Activated T-helper 1 cell treated with anti-CD3 and anti-CD28 coated beads, Interleukin-12 subunit alpha, Interleukin-12 subunit beta, Interleukin-2, Interleukin-4 antibody, amounts not matched to agents 30 ng/mL and 10 ng/mL and 1 ng/mL, durations not matched to agents 14 hours and 24 hours and 36 hours (primary cell): ENCODE measurements at regions not wholly inside any gene's neighbourhood (a gene's known extent, or its start where the extent isn't known, plus 50 kb on each side); places are given as distances from the start of the nearest gene placed in this dataset.

Experiments used
- DNase-seq: peaks from one replicate; pipeline ENCODE4 v3.0.0; 2021; ENCODE audit warnings: low spot score
- H3K27ac Mint-ChIP-seq: one replicate; pipeline ENCODE4 v1.8.0; 2021; ENCODE audit warnings: mild to moderate bottlenecking, mixed read lengths
- H3K27me3 Mint-ChIP-seq: one replicate; pipeline ENCODE4 v1.8.0; 2022; ENCODE audit warnings: mild to moderate bottlenecking, moderate library complexity, mixed read lengths; ENCODE audit not compliant: insufficient read depth
- H3K36me3 Mint-ChIP-seq: one replicate; pipeline ENCODE4 v1.8.0; 2021; ENCODE audit warnings: low read depth, mixed read lengths
- H3K4me1 Mint-ChIP-seq: one replicate; pipeline ENCODE4 v1.8.0; 2021; ENCODE audit warnings: low read depth, mixed read lengths
- H3K4me3 Mint-ChIP-seq: one replicate; pipeline ENCODE4 v1.8.0; 2021; ENCODE audit warnings: mild to moderate bottlenecking, moderate library complexity, mixed read lengths
- H3K9me3 Mint-ChIP-seq: one replicate; pipeline ENCODE4 v1.8.0; 2021; ENCODE audit warnings: mixed read lengths
- intact Hi-C: fragments of 100-400 bp; cut with micrococcal nuclease; formaldehyde crosslinking; loops from one replicate; pipeline ENCODE4 v1.15.1; 2024

DNA sequence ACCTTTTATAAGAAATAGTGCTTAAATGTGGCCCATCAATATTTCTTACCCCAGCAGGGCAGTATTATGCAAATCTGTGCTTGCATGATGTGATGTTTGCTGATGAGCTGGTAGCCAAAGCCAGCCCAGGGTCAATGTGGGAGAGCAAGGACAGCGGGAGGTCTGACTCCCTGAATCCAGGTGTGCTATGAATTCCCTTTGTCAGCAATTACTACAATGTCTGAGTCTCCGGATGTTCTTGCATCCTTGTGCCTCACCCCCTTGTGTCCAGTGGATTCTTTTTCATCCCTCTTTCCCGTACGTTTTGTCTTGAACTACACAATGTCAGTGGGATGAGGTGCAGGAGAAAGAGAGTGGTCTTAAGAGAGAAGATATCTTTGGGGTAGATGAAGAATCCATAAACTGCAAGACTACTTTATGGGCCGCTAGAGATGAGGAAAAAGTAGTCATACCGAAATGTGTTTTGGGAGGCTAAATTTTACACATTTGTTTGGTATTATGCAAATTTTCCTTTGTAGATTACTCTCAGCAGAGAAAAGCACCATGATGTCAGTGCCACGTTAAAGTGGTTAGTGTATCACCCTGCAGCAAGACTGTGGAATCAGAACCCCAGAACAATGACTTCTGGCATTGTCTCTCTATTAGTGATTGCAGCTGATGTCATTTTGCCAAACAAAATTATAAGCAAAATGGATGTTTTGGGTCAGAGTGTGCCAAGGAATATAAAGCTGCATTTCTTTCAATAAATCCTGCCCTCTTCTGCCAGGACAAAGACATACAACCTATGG lies 53.5 kb upstream of the TSHZ3 start:
- no peaks in the 10 kb centered on the region for H3K27me3 Mint-ChIP-seq
- no peaks in the 10 kb centered on the region for H3K9me3 Mint-ChIP-seq
- no peak for DNase-seq
- H3K27ac Mint-ChIP-seq, result no peak overlapping the region
- no peaks in the 10 kb centered on the region for H3K36me3 Mint-ChIP-seq
- no peak overlapping the region for H3K4me3 Mint-ChIP-seq
- no peaks in the 10 kb centered on the region for H3K4me1 Mint-ChIP-seq
- intact Hi-C loops, result no loop called here

DNA sequence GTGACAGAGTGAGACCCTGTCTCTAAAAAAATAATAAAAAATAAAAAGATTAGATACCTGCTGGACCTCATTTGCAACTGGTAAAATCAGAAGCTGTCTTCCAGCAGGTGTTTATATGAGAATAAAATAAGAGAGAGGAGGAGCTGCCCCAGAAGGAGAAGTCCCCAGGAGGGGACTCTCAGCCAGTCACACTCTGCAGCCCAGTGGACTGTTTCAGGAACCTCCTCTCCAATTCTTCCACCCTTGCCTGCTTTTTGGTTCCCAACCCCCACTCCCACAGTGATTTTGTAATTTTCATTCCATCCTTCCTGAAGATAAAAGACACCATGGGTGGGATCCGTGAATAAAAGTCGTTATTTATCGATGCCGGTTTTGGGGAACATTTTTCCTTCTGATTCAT lies 56.9 kb upstream of the TSHZ3 start:
- H3K36me3 Mint-ChIP-seq, result no peaks in the 10 kb centered on the region
- H3K9me3 Mint-ChIP-seq, result no peaks in the 10 kb centered on the region
- no peaks in the 10 kb centered on the region for H3K4me1 Mint-ChIP-seq
- no peak overlapping the region for H3K4me3 Mint-ChIP-seq
- no peak for DNase-seq
- intact Hi-C loops, result no loop called here
- no peaks in the 10 kb centered on the region for H3K27me3 Mint-ChIP-seq
- no peak overlapping the region for H3K27ac Mint-ChIP-seq

DNA sequence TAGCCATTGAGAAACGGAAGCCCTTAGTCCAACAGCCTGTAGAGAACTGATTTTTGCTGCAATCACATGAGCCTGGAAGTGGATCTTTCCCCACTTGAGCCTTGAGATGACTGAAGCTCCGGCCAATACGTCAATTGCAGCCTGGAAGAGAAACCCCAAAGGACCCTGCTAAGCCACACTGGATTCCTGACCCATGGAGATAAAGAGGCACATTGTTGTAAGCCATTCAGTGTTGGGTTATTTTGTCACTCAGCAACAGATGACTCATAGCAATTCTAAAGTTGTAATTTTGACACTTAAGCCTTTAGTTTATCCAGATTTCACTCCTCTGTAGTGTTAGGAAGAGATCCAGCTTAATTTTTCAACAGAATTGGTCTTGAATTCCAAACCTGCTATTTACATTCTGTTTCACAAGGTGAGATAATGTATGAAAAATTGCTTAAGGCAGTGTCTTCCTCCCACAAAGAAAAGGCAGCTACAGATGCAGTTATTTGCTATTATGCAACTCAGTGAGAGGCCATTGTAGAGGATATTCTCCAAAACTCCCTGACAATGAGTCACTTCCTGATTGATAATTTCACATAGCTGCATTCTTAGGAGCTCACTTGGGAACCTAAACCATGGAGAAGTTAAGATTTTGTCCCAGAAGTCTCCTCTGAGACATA lies 59.4 kb upstream of the TSHZ3 start:
- H3K27me3 Mint-ChIP-seq, result no peaks in the 10 kb centered on the region
- DNase-seq, result no peak
- H3K36me3 Mint-ChIP-seq, result no peaks in the 10 kb centered on the region
- no peak overlapping the region for H3K4me3 Mint-ChIP-seq
- intact Hi-C loops, result no loop called here
- H3K9me3 Mint-ChIP-seq, result no peaks in the 10 kb centered on the region
- H3K4me1 Mint-ChIP-seq, result no peaks in the 10 kb centered on the region
- H3K27ac Mint-ChIP-seq, result no peak overlapping the region

DNA sequence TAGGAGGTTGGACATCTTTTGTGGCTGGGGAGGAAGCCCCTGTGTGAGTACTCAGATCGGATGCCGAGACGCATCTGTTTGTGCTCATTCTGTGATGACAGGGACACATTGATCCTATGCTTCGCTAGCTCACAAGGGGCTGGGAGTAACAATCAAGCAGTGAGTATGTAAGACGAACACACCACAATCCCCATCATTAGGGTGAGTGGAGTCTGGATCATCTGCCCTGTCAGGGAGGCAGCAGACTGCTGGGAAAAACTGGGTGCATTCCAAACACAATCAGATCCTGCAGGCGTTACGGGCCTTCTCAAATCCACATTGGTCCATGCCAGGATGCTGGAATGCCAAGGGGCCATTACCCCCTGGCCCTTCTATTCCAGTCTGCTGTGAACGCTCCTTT lies 64.1 kb upstream of the TSHZ3 start:
- Mint-ChIP-seq H3K4me1 (no peaks in the 10 kb centered on the region), H3K36me3 (no peaks in the 10 kb centered on the region), H3K27ac (no peak overlapping the region), H3K9me3 (no peaks in the 10 kb centered on the region), H3K4me3 (no peak overlapping the region), H3K27me3 (no peaks in the 10 kb centered on the region)
- no peak for DNase-seq
- intact Hi-C loops, result no loop called here

DNA sequence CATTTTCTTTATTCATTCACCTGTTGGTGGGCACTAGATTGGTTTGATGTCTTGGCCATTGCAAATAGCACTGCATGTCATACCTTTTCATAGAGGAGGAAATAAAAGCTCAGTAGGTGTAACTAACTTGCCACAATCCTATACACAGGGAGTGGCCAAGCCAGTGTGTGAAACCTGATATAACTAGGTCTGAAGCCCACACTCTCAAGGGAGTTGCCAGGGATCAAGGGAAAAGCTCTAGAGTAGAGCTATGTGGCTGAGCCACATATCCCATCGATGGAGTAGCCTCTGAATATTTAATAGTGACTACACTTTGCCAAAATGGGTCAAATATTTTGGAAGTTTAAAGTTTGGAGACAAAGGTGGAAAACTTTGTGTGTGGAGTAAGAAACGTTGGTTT lies 66.1 kb upstream of the TSHZ3 start:
- Mint-ChIP-seq H3K4me3 (no peak overlapping the region), H3K27me3 (no peaks in the 10 kb centered on the region), H3K4me1 (no peaks in the 10 kb centered on the region), H3K36me3 (no peaks in the 10 kb centered on the region), H3K9me3 (no peaks in the 10 kb centered on the region), H3K27ac (no peak overlapping the region)
- intact Hi-C loops, result no loop called here
- DNase-seq, result no peak

DNA sequence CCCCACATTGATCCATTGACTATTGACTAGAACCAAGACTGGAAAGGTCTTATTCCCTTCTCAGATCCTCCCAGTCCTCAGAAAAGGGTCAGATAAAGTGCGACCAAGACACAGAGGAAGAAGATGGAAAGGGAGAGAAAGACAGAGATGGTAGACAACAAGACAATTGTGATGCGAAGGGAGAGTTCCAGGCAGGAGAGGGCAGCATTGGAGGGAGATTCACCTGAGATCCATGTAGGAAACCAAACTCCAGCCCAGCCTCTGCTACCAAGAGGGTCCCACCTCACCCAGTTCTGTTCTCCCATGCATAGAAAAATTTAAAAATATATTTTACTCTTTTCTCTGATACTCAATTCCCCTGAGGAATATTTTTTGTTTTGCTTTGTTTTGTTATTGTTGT lies 67.3 kb upstream of the TSHZ3 start:
- intact Hi-C loops, result no loop called here
- Mint-ChIP-seq H3K36me3 (no peaks in the 10 kb centered on the region), H3K9me3 (no peaks in the 10 kb centered on the region), H3K27ac (no peak overlapping the region), H3K4me1 (no peaks in the 10 kb centered on the region), H3K4me3 (no peak overlapping the region), H3K27me3 (peaks cover 2% of the 10 kb centered on the region)
- no peak for DNase-seq

DNA sequence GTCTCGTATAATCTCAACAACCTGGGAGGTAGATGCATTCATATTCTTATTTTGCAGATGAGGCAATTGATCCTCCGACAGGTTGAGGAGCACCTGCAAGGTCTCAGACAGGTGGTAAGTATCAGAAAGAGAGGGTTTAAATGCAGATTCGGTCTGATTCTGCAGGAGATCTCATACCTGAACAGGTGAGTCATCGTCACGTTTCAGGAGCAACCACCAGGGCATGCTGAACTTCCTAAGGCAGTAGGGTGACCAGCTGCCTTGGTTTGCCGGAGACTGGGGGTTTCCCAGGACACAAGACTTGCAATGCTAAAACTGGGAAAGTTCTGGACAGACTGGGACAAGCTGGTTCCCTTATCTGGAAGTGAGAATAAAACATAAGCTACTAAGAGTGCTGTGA lies 68.8 kb upstream of the TSHZ3 start:
- intact Hi-C loops, result no loop called here
- H3K9me3 Mint-ChIP-seq, result no peaks in the 10 kb centered on the region
- DNase-seq, result no peak
- H3K27ac Mint-ChIP-seq, result no peak overlapping the region
- peaks cover 2% of the 10 kb centered on the region for H3K27me3 Mint-ChIP-seq
- H3K4me1 Mint-ChIP-seq, result no peaks in the 10 kb centered on the region
- H3K36me3 Mint-ChIP-seq, result no peaks in the 10 kb centered on the region
- H3K4me3 Mint-ChIP-seq, result no peak overlapping the region

DNA sequence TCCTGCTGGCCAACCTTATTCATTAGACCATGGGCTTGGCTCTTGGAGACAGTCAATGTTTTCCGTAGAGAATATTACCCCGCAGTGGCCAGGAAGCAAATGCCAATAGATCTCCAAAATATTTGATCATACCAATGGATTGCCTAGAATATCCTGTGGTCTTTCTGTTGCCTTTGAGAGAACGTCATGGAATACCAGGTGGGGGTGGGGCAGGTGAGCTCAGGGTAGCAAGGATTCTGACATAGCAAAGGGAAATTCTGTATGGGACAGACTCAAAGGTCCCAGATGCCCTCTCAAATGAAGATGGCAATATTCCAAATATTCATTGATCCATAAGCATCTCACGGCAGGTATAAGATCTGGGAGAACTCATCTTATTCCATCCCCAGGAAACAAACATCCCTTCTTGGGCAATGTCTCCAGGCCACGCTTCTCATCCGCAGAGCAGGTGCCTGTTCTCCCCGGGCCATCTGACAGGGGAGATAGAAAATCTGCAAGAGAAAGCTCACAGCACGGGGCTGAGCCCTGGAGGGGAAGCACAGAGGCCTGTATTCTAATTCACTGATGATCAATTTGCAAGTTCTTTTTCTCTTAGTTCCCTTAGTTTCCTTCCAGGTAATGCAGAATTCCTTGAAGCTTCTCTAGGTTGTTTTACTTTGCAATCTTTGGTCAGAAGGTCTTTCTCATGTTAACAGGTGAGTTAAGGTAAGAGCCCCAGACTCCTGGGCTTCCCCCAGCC lies 69.6 kb upstream of the TSHZ3 start:
- intact Hi-C loops, result no loop called here
- Mint-ChIP-seq H3K9me3 (no peaks in the 10 kb centered on the region), H3K27me3 (peaks cover 2% of the 10 kb centered on the region), H3K27ac (no peak overlapping the region), H3K4me1 (no peaks in the 10 kb centered on the region), H3K4me3 (no peak overlapping the region), H3K36me3 (no peaks in the 10 kb centered on the region)
- DNase-seq, result no peak

DNA sequence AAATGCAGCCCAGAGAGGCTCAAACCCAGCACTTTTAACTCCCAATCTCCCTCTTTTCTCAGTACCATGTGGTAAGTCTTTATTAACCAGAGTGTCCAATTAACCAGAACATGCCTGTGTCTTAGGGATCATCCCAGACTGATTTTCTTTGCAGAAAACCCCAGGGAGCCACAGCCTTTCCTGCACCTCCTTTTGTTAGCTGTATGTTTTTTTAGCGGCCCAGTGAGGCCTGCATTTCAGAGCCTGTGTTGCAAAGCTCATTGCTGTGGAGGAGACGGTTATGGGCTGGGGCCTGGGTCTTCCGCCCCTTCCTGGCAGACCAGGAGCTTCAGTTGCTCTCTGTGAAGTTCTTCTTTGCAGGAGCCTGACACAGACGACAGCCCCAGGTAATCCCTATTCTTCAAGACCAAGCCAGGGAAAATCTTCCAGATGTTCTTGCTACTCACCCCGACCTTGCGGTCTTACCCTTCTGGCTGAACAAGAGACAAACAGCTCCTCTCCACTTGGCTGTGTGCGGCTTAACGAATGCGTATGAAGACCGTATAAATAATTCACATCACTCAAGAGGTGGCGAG lies 70.7 kb upstream of the TSHZ3 start:
- H3K4me1 Mint-ChIP-seq, result no peaks in the 10 kb centered on the region

DNA sequence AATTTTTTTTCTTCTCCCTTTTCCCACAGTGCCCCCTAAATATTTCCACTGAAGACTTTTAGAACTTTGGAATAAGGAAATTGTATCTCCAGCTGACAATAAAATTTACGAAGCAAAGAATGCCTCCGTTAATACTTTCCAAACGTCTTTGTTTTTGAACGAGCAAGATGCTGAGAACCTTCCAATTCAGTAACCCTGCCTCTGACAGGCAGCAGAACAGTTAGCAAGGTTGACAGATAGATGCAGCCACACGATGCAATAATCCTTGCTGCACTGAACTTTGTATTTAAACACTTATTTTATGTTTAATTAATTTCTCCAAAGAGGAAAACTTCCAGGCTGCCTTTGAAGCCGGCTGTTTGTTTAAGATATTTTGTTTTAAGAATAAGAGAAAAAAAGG lies 71.8 kb upstream of the TSHZ3 start:
- no peaks in the 10 kb centered on the region for H3K4me1 Mint-ChIP-seq
- intact Hi-C loops, result no loop called here
- peaks cover 2% of the 10 kb centered on the region for H3K27me3 Mint-ChIP-seq
- H3K27ac Mint-ChIP-seq, result no peak overlapping the region
- DNase-seq, result no peak
- no peaks in the 10 kb centered on the region for H3K9me3 Mint-ChIP-seq
- no peak overlapping the region for H3K4me3 Mint-ChIP-seq
- H3K36me3 Mint-ChIP-seq, result no peaks in the 10 kb centered on the region

More for the DNA sequence above, 70.7 kb upstream of the TSHZ3 start:
- H3K36me3 Mint-ChIP-seq, result no peaks in the 10 kb centered on the region
- H3K27me3 Mint-ChIP-seq, result peaks cover 2% of the 10 kb centered on the region
- DNase-seq, result no peak
- H3K9me3 Mint-ChIP-seq, result no peaks in the 10 kb centered on the region
- no peak overlapping the region for H3K4me3 Mint-ChIP-seq
- no peak overlapping the region for H3K27ac Mint-ChIP-seq
- intact Hi-C loops, result no loop called here

DNA sequence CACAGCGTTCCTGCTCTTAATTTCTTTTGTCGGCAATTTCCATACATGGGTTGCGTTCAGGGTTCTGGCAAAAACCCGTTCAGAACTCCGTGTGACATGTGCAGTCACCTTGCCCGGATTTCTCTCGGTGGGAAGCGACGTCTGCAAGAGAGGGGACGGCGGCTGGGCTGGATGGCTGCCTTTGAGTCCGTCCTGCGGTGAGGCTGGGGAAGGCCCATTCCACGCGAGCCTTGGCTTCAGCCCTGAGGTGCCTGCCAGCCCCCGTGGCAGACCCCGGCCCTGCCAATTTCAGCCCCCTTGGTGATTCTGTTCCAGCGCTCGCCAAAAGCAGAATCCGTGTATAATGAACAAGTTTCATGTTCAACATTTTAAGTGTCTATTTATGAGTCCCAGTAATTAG lies 72.6 kb upstream of the TSHZ3 start:
- DNase-seq, result no peak
- Mint-ChIP-seq H3K4me3 (no peak overlapping the region), H3K27me3 (peaks cover 2% of the 10 kb centered on the region), H3K36me3 (no peaks in the 10 kb centered on the region), H3K4me1 (no peaks in the 10 kb centered on the region), H3K9me3 (no peaks in the 10 kb centered on the region), H3K27ac (no peak overlapping the region)
- intact Hi-C loops, result no loop called here

DNA sequence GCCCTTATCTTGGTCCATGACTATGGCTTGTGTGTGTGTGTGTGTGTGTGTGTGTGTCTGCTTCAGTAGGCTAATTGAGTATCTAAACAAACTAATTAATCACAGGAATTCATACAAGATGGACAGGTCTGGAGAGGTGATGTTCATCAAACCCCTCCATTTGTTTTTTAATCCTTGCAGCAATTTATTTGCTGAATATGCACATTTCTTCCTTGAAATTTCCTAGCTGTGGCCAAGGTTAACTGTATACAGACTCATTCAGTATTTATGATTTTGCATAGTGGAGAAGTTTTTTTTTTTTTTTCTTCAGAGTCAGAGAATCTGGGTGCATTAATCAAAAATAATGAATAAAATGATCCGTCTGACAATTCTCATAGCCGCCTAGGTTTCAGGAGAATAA lies 74.7 kb upstream of the TSHZ3 start:
- Mint-ChIP-seq H3K4me3 (no peak overlapping the region), H3K9me3 (no peaks in the 10 kb centered on the region), H3K27me3 (peaks cover 2% of the 10 kb centered on the region), H3K4me1 (no peaks in the 10 kb centered on the region), H3K36me3 (no peaks in the 10 kb centered on the region), H3K27ac (no peak overlapping the region)
- intact Hi-C loops, result no loop called here
- no peak for DNase-seq
